ENCODE measurements at regions not wholly inside any gene's neighbourhood (a gene's known extent, or its start where the extent isn't known, plus 50 kb on each side); places are given as distances from the start of the nearest gene placed in this dataset.

- TF ChIP-seq SIN3A (IDR thresholded peaks at IDR 0.05; ENCODE audit: low read depth) (no peak), CTCF (IDR thresholded peaks at IDR 0.05 in 2 of 3, conservative IDR thresholded peaks at IDR 0.05 in 1 of 3; ENCODE audit: borderline replicate concordance in 1 of 3, insufficient read depth in 1 of 3, low read depth in 2 of 3, low read length in 2 of 3) (no peak), MAX (IDR thresholded peaks at IDR 0.05) (no peak), ZFX (IDR thresholded peaks at IDR 0.05) (no peak), JUND (IDR thresholded peaks at IDR 0.05) (no peak), POLR2A (IDR thresholded peaks at IDR 0.05; ENCODE audit: borderline replicate concordance, extremely low read depth, insufficient read depth, insufficient read length) (no peak), POLR2AphosphoS5 (IDR thresholded peaks at IDR 0.05; ENCODE audit: low read depth, low read length) (no peak)
These were observed 501.6 kb upstream of the PSMD7 start for GRCh38 chr16:73794994-73795393.
